NCI-H2107 (cell line): ENCODE measurements at regions not wholly inside any gene's neighbourhood (a gene's known extent, or its start where the extent isn't known, plus 50 kb on each side); places are given as distances from the start of the nearest gene placed in this dataset.

Experiments
- DNase-seq: peaks from one replicate; lab custom pipeline; 2025; lab: John Stamatoyannopoulos, UW

GRCh38 chr19:30708416-30709178, 336.4 kb downstream of the ZNF536 start:
- DNase-seq, result no peak

GRCh38 chr19:30704771-30705330, 332.7 kb downstream of the ZNF536 start:
- DNase-seq, result no peak

- no peak for DNase-seq
Measured at GRCh38 chr19:30703645-30704044, 331.5 kb downstream of the ZNF536 start.

- DNase-seq, result no peak
Measured at GRCh38 chr19:30701178-30701577, 329.0 kb downstream of the ZNF536 start.

GRCh38 chr19:30699871-30700280, 327.7 kb downstream of the ZNF536 start:
- DNase-seq, result no peak

GRCh38 chr19:30696514-30696913, 324.3 kb downstream of the ZNF536 start:
- DNase-seq, result no peak

- no peak for DNase-seq
Measured at GRCh38 chr19:30695171-30695875, 323.1 kb downstream of the ZNF536 start.

GRCh38 chr19:30694156-30694755, 322.1 kb downstream of the ZNF536 start:
- no peak for DNase-seq

GRCh38 chr19:30692879-30693503, 320.8 kb downstream of the ZNF536 start:
- no peak for DNase-seq

GRCh38 chr19:30692181-30692811, 320.1 kb downstream of the ZNF536 start:
- no peak for DNase-seq

GRCh38 chr19:30691819-30692166, 319.6 kb downstream of the ZNF536 start:
- no peak for DNase-seq

GRCh38 chr19:30690935-30691818, 319.0 kb downstream of the ZNF536 start:
- no peak for DNase-seq

GRCh38 chr19:30690525-30690924, 318.3 kb downstream of the ZNF536 start:
- no peak for DNase-seq

- no peak for DNase-seq
Measured at GRCh38 chr19:30689474-30689873, 317.3 kb downstream of the ZNF536 start.

- DNase-seq, result no peak
Measured at GRCh38 chr19:30688696-30689095, 316.5 kb downstream of the ZNF536 start.

- no peak for DNase-seq
Measured at GRCh38 chr19:30686826-30687566, 314.8 kb downstream of the ZNF536 start.

- no peak for DNase-seq
Measured at GRCh38 chr19:30686176-30686820, 314.1 kb downstream of the ZNF536 start.

- no peak for DNase-seq
Measured at GRCh38 chr19:30685426-30686000, 313.3 kb downstream of the ZNF536 start.

GRCh38 chr19:30684613-30685012, 312.4 kb downstream of the ZNF536 start:
- DNase-seq, result no peak
